Activated naive CD4-positive, alpha-beta T cell treated with Interleukin-2 at 50 U/mL for 16 hours (primary cell): ENCODE measurements at regions not wholly inside any gene's neighbourhood (a gene's known extent, or its start where the extent isn't known, plus 50 kb on each side); places are given as distances from the start of the nearest gene placed in this dataset.
"Not testable (repeated sequence)": the region's sequence is repeated elsewhere in the genome, so short reads cannot be mapped to it uniquely, and the experiment has no call there.

Experiments used
- DNase-seq: peaks from one replicate; pipeline ENCODE4 v3.0.0-alpha.2; 2020

DNA sequence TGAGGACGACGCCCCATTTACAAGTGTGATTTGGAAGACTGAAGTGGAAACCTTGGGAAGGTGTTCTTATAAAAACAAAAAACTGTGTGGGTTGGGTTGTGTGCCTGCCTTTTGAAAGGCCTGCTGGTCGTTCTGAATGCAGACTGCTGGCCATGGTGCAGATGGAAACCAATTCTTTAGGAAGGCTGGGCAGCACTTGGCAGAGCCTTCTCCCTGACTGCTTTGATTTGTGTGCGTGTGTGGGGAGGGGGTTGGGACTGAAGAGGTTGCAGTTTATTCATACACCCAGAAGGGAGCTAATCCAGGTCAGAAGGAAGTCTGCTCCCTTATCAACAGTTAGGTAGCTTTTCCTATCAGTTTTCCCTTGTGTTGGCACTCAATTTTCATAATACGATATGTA lies 288.7 kb downstream of the SOX2 start:
- DNase-seq = no peak

DNA sequence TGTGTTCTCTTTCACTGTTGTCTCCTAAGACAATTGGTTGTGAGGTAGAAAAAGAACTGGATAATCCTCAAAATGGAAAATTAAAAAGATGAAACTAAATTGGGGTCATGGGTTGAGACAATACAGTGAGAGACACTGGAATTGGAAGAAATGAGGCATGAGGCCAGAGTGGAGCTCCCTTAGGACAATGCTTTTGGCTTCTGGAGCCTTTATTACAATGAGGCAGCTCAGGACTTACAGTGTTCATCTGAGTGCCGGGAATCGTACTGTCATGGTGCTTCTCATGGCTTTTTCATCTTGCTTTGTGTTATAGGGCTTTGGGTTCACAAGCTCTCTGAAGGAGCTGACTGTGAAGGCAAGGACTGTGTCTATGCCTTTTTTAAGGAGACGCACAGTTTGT lies 293.5 kb downstream of the SOX2 start:
- no peak for DNase-seq

DNA sequence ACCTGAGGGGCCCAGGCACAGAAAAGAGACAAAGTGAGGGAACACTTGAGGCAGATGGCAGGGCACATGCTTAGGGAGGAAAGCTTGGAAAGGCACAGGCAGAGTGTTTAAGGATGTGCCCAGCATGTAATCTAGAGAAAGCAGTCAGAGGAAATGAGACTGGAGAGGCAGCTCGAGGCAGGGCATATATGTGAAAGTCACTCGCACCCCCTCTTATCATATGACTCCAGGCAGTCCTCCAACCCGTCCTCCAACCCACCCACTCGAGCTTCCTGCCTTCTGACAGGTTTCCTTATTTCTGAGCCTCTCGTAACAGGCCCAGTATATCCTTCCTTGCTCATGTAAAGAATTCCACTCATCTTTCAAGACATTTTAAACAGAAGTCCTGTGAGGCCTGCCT lies 294.0 kb downstream of the SOX2 start:
- no peak for DNase-seq

DNA sequence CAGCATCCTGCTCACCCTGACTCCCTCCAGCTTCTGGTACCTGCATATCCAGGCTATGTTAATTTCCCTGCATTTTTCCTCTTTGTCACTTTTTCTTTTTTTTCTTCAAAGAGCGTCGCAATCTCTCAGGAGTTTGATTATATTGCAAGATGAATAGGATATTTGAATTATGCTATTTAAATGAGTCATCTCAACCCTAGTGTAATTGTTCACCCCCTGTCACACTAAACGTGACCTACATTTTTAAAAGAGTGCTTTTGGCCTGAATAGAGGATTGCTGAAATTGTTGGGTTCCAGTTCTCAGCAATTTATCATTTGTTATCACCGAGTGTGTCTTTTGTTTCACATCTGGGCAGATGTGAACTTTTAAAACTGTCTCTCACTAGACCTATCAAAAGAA lies 294.7 kb downstream of the SOX2 start:
- no peak for DNase-seq

DNA sequence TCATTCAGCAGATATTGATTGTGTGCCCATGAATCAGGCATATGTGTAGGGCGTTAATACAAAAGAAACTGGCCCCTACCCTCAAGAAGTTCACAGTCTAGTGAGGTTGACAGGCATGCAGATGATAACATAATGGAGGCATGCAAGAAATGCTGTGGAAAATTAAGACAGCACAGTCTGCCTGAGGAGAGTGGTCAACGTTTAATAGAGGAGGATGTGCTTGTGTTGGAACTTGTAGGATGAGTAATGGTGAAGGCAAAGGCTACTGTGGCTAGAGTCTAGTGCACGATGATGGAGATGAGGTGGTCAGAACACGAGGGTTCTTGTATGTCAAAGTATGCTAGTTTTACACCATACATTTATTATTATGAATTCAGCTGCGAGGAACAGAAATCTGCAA lies 295.7 kb downstream of the SOX2 start:
- DNase-seq = no peak

DNA sequence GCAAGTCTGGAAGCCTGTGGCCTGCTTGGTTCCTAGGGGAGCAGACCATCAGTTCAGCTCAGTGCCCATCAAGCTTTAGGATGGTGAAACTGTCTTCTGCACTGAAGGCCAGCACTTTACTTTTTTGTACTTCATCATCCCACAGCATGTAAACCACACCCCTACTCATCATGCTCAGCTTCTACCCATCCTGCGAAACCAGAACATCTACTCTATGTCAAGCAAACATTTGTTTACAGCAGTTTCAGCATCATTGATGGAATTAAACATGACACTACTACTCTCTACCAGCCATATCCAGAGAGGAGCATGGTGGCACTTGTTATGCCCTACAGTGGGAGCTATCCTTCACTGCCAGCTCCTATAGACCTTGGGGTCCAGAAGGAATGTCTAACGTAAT lies 306.6 kb downstream of the SOX2 start:
- no peak for DNase-seq

DNA sequence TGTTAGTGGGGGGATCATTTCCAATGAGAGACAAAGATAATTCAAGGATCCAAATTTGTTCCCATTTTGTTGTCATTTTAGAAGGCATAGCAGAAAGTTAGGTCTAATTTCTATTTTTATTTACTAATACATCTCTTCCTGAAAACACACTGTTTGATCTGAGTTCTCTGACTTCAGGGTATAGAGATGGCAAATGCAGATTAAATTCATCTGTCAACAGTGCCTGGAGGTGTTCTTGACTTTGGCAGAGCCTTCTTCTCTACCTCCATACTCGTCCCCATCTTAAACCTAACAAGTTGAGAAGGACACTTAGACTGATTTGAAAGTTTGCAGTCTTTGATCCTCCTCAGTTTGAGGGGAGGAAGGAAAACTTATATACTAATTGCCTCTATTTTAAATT lies 308.2 kb downstream of the SOX2 start:
- DNase-seq = no peak

DNA sequence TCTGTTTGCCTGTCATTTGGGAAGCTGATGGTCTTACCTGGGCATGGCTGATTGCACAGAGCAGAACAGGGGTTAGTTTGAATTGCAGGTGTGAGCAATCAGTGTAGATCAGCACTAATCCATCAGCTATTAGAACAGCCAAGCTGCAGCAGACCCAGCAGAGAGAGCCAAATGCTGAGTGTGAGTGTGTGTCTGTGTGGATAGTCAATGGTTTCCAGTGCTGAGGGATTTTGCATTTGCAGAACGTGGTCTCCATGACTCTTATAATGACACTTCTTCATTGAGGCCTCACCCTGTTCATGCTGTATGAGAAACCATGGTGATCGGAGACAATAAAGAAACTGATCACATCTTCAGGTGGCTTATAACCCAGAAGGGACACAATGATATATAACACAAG lies 312.1 kb downstream of the SOX2 start:
- DNase-seq = no peak

DNA sequence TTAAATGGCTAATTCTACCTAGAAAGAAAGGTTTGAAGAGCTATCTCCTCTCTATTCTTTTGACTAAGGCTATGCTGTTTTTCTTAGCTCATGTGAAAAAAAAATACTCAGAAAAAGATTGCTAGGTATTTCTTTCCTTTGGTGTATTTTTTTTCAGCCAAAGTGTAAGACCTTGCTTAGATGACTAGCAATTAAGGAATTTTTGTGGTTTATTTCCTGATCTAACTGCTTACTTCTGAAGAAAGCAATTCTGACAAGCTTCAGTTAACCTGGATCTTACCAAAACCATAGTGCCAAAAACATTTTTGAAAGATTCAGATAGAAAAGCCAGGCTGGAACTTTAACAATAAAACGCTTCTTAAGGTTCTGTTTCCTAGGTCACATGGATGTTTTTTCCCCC lies 315.6 kb downstream of the SOX2 start:
- DNase-seq = no peak

DNA sequence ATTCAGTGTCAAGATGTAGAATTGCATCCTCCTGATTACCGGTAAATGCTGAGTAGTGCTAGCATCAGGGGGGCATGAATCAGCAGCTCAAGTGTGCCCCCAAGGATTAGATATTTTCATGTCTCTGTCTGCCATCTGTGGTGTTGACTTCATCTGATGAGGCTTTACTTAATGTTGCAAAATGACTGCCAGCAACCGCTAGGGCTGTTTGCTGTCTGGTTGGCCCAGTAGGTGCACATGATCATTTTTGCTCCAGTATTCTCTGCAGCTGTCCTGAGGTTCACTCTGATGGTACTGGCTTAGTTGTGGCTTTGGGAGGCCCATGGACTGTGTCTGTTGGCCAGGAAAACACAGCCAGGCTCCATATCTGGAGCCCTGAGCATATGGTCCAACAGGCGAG lies 316.4 kb downstream of the SOX2 start:
- no peak for DNase-seq

DNA sequence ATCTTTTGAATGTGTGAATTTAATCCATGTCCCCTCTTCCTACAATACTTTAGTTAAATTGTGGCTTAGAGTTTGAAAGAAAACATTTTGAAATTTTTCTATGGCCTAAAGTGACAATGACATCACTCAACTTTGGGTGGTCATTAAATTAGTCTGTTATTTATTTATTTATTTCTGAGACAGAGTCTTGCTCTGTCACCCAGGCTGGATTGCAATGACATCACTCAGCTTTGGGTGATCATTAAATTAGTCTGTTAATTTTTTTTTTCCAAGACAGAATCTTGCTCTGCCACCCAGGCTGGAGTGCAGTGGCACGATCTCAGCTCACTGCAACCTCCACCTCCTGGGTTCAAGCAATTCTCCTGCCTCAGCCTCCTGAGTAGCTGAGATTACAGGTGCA lies 322.5 kb downstream of the SOX2 start:
- not testable (repeated sequence) for DNase-seq

DNA sequence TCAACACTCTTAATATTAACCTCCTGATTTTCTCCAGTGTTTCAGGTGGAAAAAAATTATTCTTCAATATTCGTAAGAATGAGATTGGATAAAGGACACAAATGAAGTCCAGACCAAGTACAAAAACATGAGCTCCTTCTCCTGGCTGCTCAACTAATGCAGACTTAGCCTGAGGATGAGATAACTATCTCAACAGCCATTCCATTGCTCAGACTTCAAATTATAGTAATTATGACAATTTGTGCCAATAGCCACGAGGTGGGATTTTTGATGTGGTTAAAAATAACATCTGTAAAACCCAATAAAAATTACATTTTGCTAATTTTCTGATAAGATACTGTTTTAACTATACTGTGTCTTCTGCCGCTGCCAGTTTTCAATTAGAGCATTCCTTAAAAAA lies 323.6 kb downstream of the SOX2 start:
- DNase-seq = no peak

DNA sequence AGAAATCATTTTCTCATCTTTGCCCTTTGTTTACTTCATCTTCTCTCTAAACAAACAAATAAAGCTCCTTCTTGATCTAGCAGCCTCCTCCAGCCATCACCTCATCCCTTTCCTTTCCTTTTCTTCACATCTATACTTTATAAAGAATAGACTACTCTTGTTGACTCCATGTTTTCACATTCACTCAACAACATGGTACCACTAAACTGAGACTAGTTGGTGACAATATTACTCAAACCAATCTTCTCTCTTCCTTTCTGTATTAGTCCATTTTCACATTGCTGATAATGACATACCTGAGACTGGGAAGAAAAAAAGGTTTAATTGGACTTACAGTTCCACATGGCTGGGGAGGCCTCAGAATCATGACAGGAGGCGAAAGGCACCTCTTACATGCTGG lies 324.7 kb downstream of the SOX2 start:
- no peak for DNase-seq

DNA sequence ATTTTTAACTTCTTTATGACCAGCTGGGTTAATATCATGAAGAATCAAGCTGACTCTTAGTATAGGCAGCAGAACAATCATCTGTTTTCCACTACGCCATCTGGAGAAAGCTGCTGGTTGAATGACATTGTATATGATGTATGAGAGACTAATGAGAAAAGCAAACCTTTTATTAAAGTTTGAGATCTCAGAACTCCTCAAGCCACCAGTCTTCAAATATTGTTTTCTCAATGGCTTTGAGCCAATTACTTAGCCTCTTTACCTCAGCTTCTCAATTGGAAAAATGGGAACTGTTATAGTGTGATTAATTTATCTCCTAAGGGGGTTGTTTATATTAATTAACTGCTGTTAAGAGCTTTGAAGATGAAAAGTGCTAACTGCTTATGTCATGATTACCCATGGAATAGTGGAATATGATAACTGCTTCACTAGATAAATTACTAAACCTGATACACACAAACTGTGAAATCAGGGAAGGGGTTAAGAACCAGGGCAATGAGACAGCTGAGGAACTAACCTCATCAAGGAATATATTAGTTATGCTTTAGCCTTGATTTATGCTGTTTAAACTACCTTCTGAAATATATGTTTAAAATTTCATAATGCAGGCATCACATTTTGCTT lies 330.1 kb downstream of the SOX2 start:
- no peak for DNase-seq

DNA sequence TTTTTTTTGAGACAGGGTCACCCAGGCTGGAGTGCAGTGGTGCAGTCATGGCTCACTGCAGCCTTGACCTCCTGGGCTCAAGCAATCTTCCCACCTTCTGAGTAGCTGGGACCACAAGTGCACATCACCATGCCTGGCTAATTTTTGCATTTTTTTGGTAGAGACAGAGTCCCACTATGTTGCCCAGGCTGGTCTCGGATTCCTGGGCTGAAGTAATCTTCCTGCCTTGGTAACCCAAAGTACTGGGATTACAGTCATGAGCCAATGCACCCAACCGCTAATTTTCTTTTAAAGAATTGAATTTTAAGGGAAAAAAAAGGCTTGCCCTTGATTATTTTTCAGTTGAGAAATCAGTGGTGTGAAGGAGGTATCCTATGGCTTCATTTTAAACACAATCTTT lies 334.0 kb downstream of the SOX2 start:
- DNase-seq = no peak

DNA sequence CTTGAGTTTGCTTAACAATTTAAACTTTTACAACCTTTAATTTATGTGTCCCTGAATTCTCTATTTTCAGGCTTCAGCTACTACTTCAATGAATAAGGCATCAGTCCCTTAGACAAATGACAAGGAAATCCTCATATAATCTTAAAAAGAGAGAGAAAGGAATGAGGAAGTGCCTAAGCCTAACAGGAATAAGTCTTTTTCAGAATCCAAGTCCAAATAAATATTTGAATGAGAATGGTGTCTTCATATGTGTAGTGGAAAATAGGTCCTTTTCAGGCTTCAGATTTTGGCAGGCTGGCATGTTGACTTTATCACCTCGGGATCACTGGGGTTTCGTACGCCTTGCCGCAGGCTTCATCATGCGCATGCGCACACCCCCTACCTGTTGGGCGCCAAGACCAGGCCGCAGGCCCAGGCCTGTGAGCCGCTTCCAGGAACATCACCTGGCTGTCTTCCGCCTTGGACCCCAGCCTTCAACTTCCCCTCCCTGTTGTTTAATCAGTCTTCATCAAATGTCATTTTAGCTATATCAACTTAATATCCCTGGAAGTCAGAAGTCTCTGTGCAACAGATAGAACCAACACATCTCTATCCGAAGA lies 334.5 kb downstream of the SOX2 start:
- no peak for DNase-seq

DNA sequence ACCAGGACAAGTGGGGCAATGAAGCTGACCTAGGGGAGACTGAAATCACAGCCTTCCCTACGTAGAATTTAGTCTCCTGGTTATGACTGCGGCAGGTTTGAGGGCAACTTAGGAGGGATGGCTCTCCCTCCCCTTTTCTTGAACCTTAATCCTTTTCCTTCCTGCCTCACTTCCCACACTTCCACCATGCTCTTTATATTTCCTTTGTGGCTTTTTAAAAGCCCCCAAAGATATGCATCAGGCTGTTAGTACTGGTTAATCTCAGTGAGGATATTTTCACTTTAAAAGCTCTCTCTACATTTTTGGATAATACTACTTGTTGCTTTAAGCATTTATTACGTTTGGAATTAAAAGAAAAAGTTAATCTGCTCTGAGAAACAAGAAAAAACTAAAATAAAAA lies 339.2 kb downstream of the SOX2 start:
- no peak for DNase-seq

DNA sequence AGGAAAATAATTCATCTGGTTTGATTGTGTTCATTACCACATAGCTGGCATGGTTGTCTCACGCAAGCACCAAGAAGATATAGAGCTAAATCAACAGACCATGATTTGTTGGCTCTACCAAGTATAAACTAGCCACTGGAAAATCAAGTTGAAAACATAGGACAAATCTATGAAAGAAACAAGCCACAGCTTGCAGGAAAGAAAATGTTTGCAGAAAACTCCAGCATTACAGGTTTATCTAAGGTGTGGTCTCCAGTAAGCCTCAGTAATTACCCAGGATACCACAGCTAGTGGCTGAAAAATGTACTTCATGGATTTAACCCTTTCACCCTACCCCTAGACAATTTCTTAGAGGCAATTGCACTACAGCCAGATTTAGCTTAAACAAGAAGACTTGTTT lies 340.6 kb downstream of the SOX2 start:
- DNase-seq = no peak

DNA sequence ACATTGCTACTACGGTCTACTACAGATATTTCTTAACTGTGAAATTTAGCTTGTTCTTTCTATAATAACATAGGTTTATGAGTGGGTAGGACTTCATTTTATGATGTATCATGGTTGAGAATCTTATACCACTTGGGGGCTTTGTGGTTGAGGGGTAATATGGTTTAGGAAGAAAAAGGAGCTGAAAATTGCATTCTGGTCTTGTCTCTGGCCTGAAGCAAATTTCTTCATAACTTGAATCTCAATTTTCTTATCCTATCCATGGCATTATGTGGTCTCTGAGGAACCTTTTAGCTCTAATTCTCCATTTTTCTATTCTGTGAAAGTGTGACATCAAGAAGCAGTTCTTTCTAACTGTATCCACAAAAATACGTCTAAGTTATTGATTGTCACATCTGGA lies 341.0 kb downstream of the SOX2 start:
- DNase-seq = no peak

DNA sequence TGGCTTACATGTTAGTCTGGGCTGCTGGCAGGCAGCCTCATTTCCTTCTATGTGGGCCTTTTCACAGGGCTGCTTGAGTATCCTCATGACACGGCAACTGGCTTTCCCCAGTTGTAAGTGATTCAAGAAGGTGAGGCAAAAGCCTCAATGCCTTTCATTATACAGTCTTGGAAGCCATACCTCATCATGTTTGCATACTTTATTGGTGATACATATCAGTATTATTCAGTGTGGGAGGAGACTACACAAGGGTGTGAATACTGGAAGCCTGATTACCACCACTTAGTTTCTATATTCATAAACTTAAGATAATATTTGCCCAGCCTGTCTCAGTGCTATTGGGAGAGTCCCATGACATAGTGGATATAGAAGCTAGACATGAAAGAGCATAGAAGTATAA lies 346.8 kb downstream of the SOX2 start:
- no peak for DNase-seq

DNA sequence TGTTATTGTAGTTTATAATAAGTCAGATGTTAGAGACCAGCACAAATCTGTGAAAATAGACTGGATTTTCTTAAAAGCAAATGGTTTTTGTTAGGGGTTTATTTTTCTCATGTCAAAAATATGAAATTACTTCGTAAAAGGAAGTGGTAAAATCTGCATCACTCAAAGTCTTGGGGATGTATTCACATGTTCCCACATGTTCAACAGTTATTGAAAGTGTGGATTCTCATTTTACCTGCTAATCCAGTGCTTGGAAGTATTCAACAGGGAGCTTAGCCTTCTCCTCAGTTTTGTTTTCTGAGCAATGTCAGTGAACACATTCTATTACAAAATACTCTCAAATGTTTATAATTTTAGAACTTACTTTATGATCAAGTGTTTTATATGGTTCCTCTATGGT lies 352.0 kb downstream of the SOX2 start:
- DNase-seq = no peak

DNA sequence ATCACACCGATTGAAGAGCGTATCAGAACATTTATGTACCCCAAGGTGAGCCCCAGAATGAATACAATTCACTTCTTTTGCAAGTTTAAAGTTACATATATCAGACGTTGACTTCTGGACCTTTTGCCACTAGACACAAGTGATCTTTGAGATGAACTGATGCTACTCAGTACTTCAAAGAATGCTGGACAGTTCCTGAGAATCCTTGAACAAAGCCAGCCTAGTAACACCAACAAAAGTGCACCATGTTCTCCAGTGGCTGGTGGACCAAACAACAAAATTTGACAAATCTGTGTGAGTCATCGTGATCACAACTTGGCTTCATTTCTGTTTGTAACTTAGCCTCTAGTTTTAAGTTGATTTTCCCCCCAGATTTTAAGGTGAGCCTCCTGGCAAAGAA lies 355.7 kb downstream of the SOX2 start:
- no peak for DNase-seq

DNA sequence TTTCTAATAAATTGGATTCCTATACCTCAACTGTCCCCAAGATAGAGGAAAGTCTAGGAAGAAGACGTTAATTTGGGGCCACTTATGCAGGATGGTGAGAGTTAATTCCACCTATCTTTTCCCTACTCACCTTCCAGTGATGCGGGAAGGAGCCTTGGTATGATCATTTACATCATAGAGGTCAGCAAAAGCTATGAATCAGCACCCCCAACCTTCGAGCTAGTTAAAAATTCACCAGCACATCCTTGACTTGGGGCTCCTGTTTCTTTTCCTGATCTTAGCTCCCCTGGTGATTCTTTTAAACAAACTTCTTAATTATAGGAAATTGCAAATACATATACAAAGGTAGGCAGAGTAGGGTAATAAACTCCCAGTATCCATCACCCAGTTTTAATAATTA lies 366.6 kb downstream of the SOX2 start:
- no peak for DNase-seq

DNA sequence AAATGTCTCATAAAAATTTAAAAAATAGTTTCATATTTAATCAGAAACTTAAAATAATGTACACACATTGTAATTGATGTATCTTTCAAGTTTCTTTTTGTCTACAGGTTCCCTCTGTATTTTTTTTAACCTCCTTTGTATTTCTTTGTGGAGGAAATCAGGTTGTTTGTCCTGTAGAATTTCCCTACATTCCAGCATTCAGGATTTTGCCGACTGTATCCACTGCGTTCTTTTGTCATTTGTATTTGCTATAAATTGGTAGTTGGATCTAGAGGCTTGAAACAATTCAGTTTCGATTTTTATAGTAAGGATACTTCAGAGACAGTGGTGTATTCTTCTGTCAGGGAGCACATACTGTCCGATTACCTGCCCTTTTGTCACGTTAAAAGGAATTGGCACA lies 367.2 kb downstream of the SOX2 start:
- no peak for DNase-seq

DNA sequence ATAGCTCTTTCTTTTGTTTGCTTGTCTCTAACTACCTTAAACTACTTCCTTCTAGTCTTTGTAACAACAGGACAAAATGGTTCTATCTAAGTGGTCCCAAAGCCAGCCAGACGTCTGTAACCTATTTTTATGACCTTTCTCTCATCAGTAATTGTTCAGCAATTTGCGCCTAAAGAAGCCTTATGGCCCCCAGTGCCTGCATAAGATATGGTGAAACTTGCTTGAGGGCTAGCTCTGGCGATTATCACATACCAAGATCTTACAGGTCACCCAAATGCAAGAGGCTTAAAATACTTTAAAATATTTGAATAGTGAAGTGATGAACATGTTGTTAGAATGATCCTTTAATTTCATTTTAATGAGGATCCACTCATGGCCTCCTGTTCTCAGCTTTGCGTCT lies 369.4 kb downstream of the SOX2 start:
- DNase-seq = no peak

DNA sequence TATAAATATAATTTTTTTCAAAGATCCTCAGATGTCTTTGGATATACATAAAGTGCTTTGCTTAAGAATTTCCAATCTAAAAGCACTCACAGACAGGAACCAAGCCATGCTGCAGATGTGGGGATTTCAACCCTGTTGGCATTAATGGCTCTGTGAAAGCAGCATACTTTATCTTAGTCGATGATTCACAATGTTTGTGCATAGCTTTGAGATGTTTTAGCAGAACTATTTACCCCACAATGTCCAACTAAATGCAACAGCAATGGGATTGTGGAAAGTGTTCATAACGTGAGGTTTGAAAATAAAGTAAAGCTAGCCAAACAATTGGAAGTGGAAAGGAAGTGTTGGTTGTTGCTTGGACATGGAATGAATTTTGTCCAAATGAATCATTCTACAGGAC lies 371.4 kb downstream of the SOX2 start:
- no peak for DNase-seq
